SH-SY5Y (cell line): ENCODE measurements at regions not wholly inside any gene's neighbourhood (a gene's known extent, or its start where the extent isn't known, plus 50 kb on each side); places are given as distances from the start of the nearest gene placed in this dataset.
A peak's percentile ranks its signal among the peaks of the same experiment; 100 is the strongest.

Experiments used
- GATA2 ChIP-seq: IDR thresholded peaks from 2 replicates; pipeline ENCODE4 v1.6.1; 2011; ENCODE audit warnings: mild to moderate bottlenecking, low read depth, low read length
- GATA3 ChIP-seq: IDR thresholded peaks from 2 replicates; pipeline ENCODE4 v1.6.1; 2011; ENCODE audit warnings: low read depth, mild to moderate bottlenecking, low read length, moderate library complexity

DNA sequence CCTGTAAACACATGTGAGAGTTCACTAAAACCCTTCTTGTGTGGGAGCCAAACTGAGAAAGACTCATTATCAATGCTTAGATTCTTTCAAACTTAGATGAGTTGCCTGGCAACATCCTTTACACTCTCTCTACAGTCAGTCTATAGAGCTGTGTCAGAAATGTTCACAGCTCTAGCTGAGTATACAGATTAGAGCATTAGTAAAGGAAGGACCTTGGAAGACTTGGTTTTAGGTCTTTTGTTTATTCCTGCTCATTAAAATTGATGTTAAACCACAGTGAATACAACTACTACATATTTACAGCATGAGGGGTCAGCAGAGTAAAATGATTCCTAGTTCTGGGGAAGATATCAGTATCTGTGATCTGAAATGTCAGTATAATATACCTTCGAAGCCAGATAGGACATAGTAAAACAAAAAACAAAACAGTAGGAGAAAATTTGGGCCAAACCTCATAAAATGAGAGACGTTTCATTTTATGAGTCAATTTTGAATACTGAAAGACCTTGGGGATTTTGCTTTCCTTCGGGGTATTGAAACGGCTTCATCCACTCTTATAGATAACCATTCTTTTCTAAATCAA, 186.0 kb downstream of the TANC2 start:
- no peak for TF ChIP-seq GATA2
- TF ChIP-seq GATA3, result 0 out of 2 replicates have a peak, but pooled peaks have one; percentile 18
